ENCODE measurements at regions not wholly inside any gene's neighbourhood (a gene's known extent, or its start where the extent isn't known, plus 50 kb on each side); places are given as distances from the start of the nearest gene placed in this dataset.

DNA sequence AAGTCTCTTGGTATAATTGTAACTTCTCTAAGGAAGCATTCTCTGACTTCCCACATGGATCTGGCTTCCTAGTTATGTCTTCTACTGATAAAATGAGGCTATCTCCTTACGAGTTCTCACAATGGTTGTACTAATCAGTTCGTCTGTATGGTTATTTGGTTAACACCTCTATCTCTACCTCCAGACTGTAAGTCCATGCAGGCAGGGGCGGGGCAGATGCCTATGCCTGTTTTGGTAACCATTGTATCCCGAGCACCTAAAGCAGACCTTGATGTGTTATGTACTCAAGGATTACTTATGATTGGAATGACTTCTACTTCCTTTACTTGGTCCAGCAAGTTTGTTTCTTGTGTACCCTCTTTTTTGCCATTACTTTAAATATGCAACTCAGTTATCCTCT is 125.0 kb upstream of the PITX1 start:
- Histone ChIP-seq H3K9ac (no peak overlapping the region), H4K20me1 (ENCODE audit: insufficient read depth) (no peaks in the 10 kb centered on the region), H3K4me1 (ENCODE audit: insufficient read depth) (no peaks in the 10 kb centered on the region), H3K9me2 (ENCODE audit: insufficient read depth) (no peaks in the 10 kb centered on the region), H3K4me3 (no peak overlapping the region), H2AFZ (no peak overlapping the region), H3K9me3 (ENCODE audit: low read depth) (no peaks in the 10 kb centered on the region), H3K27ac (no peak overlapping the region), H3K4me2 (ENCODE audit: unreplicated experiment) (no peak overlapping the region), H3K27me3 (replicated peaks; ENCODE audit: insufficient read depth) (peaks cover 31% of the 10 kb centered on the region), H3K79me2 (ENCODE audit: insufficient read depth) (no peaks in the 10 kb centered on the region), H3K36me3 (ENCODE audit: low read depth) (no peaks in the 10 kb centered on the region), H3F3A (ENCODE audit: insufficient read depth) (no peaks in the 10 kb centered on the region)
- no peak for TF ChIP-seq EZH2phosphoT487 (IDR thresholded peaks at IDR 0.05; ENCODE audit: insufficient read depth, low read depth)
- no peak for TF ChIP-seq EZH2 (IDR thresholded peaks at IDR 0.05; ENCODE audit: insufficient read depth, poor library complexity, severe bottlenecking)
- in situ Hi-C loops (cut with MboI) = no loop called here
- WGBS, 2 experiments (ENCODE audit: low coverage in 1 of 2, low lambda C conversion rate in 2 of 2, missing lambda C conversion rate in 2 of 2) = 26 to 28% methylated on average over 4 of the region's 4 CpGs
- no peak for DNase-seq

DNA sequence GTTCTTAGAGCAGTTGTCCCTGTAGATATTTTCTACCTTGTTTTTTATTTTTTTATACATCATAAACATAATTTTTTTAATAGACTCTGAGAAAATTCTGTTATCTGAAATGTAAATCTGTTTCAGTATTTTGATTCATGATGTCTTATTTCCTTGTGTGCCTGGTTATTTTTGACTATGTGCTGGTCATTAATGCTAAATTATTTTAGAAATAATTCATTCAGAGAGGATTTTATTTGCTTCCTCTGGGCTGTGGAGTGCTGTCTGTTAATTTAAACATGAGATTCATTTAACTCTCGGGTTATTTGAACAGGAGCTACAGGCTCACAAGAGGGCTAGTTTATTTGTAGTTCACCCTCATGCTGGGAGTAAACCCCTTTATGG is 124.3 kb upstream of the PITX1 start:
- no peaks in the 10 kb centered on the region for H3K79me2 ChIP-seq (ENCODE audit: insufficient read depth)
- no peaks in the 10 kb centered on the region for H3K36me3 ChIP-seq (ENCODE audit: low read depth)
- TF ChIP-seq EZH2 (IDR thresholded peaks at IDR 0.05; ENCODE audit: insufficient read depth, poor library complexity, severe bottlenecking) = no peak
- no peak for TF ChIP-seq EZH2phosphoT487 (IDR thresholded peaks at IDR 0.05; ENCODE audit: insufficient read depth, low read depth)
- in situ Hi-C loops (cut with MboI) = no loop called here
- H3K27me3 ChIP-seq (replicated peaks; ENCODE audit: insufficient read depth) = peaks cover 31% of the 10 kb centered on the region
- no peaks in the 10 kb centered on the region for H3F3A ChIP-seq (ENCODE audit: insufficient read depth)
- H4K20me1 ChIP-seq (ENCODE audit: insufficient read depth) = no peaks in the 10 kb centered on the region
- H3K9ac ChIP-seq = no peak overlapping the region
- no peak overlapping the region for H3K4me3 ChIP-seq
- H3K9me3 ChIP-seq (ENCODE audit: low read depth) = no peaks in the 10 kb centered on the region
- no peaks in the 10 kb centered on the region for H3K4me1 ChIP-seq (ENCODE audit: insufficient read depth)
- no peak for DNase-seq
- no peak overlapping the region for H3K27ac ChIP-seq
- WGBS, 2 experiments (ENCODE audit: low coverage in 1 of 2, low lambda C conversion rate in 2 of 2, missing lambda C conversion rate in 2 of 2) = 31 to 75% methylated on average over 1 of the region's 1 CpG
- no peak overlapping the region for H3K4me2 ChIP-seq (ENCODE audit: unreplicated experiment)
- no peak overlapping the region for H2AFZ ChIP-seq
- H3K9me2 ChIP-seq (ENCODE audit: insufficient read depth) = no peaks in the 10 kb centered on the region

DNA sequence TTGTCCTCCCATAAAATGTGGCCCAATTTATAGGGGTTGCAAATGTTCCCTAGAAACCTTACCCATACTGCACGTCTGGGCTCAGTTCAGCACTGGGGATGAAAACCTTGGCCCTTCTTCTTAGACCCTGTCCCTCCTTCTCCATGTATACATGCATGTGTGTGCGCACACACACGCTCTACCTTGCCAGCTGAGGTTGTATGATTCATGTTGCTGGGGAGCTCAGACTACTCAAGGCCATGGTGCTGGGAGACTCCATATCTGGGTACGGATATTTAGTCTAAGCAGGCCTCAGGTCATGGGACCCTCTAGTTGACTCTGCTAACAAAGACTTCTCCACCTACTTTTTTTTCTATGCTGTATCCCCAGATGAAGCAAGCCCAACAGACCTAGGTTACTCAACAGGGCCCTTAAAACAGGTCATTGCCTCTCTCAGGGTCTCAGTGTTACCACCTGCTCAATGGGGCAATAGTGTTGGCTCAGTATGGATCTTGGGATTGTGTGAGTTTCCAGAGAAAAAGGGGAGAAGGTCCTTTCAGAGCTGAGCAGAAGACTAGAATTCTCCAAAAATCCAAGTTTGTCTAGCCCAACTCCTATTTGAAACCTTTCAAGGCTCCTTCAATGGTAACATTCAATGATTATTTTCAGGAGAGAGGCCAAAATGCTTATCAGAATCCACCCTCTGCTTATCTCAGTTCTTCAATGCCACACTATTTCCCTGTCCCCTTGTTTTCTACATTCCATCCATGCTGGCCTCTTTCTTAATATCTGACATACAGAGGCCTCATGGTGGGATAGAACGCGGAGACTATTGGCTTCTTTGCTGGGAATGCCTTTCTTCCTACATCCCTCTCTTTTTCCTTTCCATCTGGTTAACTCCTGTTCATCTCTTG is 123.6 kb upstream of the PITX1 start:
- WGBS, 2 experiments (ENCODE audit: low coverage in 1 of 2, low lambda C conversion rate in 2 of 2, missing lambda C conversion rate in 2 of 2) = 76 to 78% methylated on average over 6 of the region's 6 CpGs

DNA sequence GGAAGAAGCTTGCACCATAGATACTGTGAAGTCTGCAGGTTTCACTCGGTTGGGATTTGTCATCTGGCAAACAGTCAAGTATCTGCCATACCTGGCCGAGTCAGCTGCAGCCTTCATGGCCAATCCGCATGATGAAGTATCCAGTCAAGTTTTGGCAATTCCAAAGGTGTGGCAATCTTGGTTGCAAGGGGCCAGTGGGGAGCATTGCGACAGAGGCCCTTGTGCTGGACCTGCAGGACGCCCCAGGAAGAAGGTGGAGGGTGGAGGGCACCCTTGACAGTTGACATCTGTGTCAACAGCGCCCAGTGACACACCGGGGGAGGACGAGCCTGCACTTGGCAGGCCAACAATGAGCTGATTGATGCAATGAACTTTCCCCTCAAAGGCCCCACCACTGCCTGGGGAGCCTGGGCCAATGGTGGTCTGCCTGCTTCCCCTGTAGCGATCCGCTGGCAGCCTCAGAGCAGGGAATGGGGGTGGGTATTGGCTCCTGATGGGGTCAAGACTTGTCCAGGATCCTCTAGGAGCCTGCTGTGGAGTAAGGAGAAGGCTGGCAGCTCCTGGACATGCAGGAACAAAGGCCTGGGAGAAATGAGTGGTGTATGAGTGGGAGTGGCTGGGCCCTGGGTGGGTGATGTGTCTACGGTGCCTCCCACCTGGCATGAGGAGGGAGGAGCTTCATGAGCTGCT is 122.8 kb upstream of the PITX1 start:
- no peaks in the 10 kb centered on the region for H3F3A ChIP-seq (ENCODE audit: insufficient read depth)
- no peaks in the 10 kb centered on the region for H3K4me1 ChIP-seq (ENCODE audit: insufficient read depth)
- no peaks in the 10 kb centered on the region for H3K9me3 ChIP-seq (ENCODE audit: low read depth)
- no peak overlapping the region for H3K27ac ChIP-seq
- H3K27me3 ChIP-seq (replicated peaks; ENCODE audit: insufficient read depth) = peaks cover 24% of the 10 kb centered on the region
- no peaks in the 10 kb centered on the region for H3K79me2 ChIP-seq (ENCODE audit: insufficient read depth)
- in situ Hi-C loops (cut with MboI) = no loop called here
- no peak overlapping the region for H3K4me3 ChIP-seq
- no peaks in the 10 kb centered on the region for H3K36me3 ChIP-seq (ENCODE audit: low read depth)
- H3K9ac ChIP-seq = no peak overlapping the region
- DNase-seq = no peak
- no peaks in the 10 kb centered on the region for H4K20me1 ChIP-seq (ENCODE audit: insufficient read depth)
- 51 to 62% methylated on average over 11 of the region's 11 CpGs for WGBS, 2 experiments (ENCODE audit: low coverage in 1 of 2, low lambda C conversion rate in 2 of 2, missing lambda C conversion rate in 2 of 2)
- no peak overlapping the region for H3K4me2 ChIP-seq (ENCODE audit: unreplicated experiment)
- H2AFZ ChIP-seq = no peak overlapping the region
- no peak for TF ChIP-seq EZH2 (IDR thresholded peaks at IDR 0.05; ENCODE audit: insufficient read depth, poor library complexity, severe bottlenecking)
- TF ChIP-seq EZH2phosphoT487 (IDR thresholded peaks at IDR 0.05; ENCODE audit: insufficient read depth, low read depth) = no peak
- H3K9me2 ChIP-seq (ENCODE audit: insufficient read depth) = no peaks in the 10 kb centered on the region

More for the DNA sequence above, 123.6 kb upstream of the PITX1 start:
- Histone ChIP-seq H3K79me2 (ENCODE audit: insufficient read depth) (no peaks in the 10 kb centered on the region), H3K4me1 (ENCODE audit: insufficient read depth) (no peaks in the 10 kb centered on the region), H3K9ac (no peak overlapping the region), H3K9me3 (ENCODE audit: low read depth) (no peaks in the 10 kb centered on the region), H2AFZ (no peak overlapping the region), H3K4me3 (no peak overlapping the region), H3K9me2 (ENCODE audit: insufficient read depth) (no peaks in the 10 kb centered on the region), H3K27ac (no peak overlapping the region), H4K20me1 (ENCODE audit: insufficient read depth) (no peaks in the 10 kb centered on the region), H3K4me2 (ENCODE audit: unreplicated experiment) (no peak overlapping the region), H3F3A (ENCODE audit: insufficient read depth) (no peaks in the 10 kb centered on the region), H3K27me3 (replicated peaks; ENCODE audit: insufficient read depth) (peaks cover 31% of the 10 kb centered on the region), H3K36me3 (ENCODE audit: low read depth) (no peaks in the 10 kb centered on the region)
- TF ChIP-seq EZH2 (IDR thresholded peaks at IDR 0.05; ENCODE audit: insufficient read depth, poor library complexity, severe bottlenecking) (no peak), EZH2phosphoT487 (IDR thresholded peaks at IDR 0.05; ENCODE audit: insufficient read depth, low read depth) (no peak)
- in situ Hi-C loops (cut with MboI) = no loop called here
- DNase-seq = no peak
